HG03025 (cell line): ENCODE measurements at regions not wholly inside any gene's neighbourhood (a gene's known extent, or its start where the extent isn't known, plus 50 kb on each side); places are given as distances from the start of the nearest gene placed in this dataset.
"Not testable (repeated sequence)": the region's sequence is repeated elsewhere in the genome, so short reads cannot be mapped to it uniquely, and the experiment has no call there.

Experiments
- ATAC-seq: cut with Tn5 transposase; IDR thresholded peaks from one replicate; pipeline ENCODE4 v1.9.1; 2021; ENCODE audit warnings: mild to moderate bottlenecking, moderate library complexity; ENCODE audit not compliant: unreplicated experiment, low FRiP score

- peak; percentile 72 for ATAC-seq
Observed at GRCh38 chr1:96596226-96596922, 125.2 kb upstream of the PTBP2 start.

GRCh38 chr1:96597218-96597617, 124.4 kb upstream of the PTBP2 start:
- no peak for ATAC-seq

GRCh38 chr1:96598416-96599168, 123.0 kb upstream of the PTBP2 start:
- no peak for ATAC-seq

GRCh38 chr1:96604620-96605019, 117.0 kb upstream of the PTBP2 start:
- ATAC-seq, result not testable (repeated sequence)

- not testable (repeated sequence) for ATAC-seq
Observed at GRCh38 chr1:96617375-96617774, 104.2 kb upstream of the PTBP2 start.

- ATAC-seq, result no peak
Observed at GRCh38 chr1:96632045-96632664, 89.4 kb upstream of the PTBP2 start.

GRCh38 chr1:96633695-96634094, 87.9 kb upstream of the PTBP2 start:
- ATAC-seq, result no peak

GRCh38 chr1:96634883-96635282, 86.7 kb upstream of the PTBP2 start:
- ATAC-seq, result no peak

- no peak for ATAC-seq
Observed at GRCh38 chr1:96641282-96641681, 80.3 kb upstream of the PTBP2 start.

- no peak for ATAC-seq
Observed at GRCh38 chr1:96643519-96643918, 78.1 kb upstream of the PTBP2 start.

- no peak for ATAC-seq
Observed at GRCh38 chr1:96649301-96649700, 72.3 kb upstream of the PTBP2 start.

GRCh38 chr1:96651517-96651916, 70.1 kb upstream of the PTBP2 start:
- ATAC-seq, result no peak

GRCh38 chr1:96660051-96660450, 61.5 kb upstream of the PTBP2 start:
- no peak for ATAC-seq

GRCh38 chr1:96660503-96660902, 61.1 kb upstream of the PTBP2 start:
- no peak for ATAC-seq
